AG08395 (cell line): ENCODE measurements at regions not wholly inside any gene's neighbourhood (a gene's known extent, or its start where the extent isn't known, plus 50 kb on each side); places are given as distances from the start of the nearest gene placed in this dataset.

ENCODE experiments used
- DNase-seq: peaks from one replicate; pipeline ENCODE4 v3.0.0; 2012; ENCODE audit warnings: mixed read lengths, low spot score

DNA sequence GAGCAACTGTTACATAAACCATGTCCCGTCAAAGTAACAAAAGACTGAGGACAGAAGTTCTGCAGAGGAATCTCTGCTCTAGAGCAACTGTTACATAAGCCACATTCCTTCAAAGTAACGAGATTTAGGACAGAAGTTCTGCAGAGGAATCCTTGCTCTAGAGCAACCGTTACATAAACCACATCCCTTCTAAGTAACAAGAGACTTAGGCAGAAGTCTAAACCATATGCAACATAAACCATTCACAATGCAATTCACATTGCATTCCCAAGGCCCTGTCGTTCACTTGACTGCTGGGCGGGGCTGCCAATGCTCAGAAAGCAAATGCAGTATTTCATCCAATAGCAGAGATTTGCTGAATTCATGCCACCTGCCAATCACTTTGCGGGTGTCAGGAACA, 124.4 kb upstream of the PUDP start:
- peak; percentile 35 for DNase-seq

DNA sequence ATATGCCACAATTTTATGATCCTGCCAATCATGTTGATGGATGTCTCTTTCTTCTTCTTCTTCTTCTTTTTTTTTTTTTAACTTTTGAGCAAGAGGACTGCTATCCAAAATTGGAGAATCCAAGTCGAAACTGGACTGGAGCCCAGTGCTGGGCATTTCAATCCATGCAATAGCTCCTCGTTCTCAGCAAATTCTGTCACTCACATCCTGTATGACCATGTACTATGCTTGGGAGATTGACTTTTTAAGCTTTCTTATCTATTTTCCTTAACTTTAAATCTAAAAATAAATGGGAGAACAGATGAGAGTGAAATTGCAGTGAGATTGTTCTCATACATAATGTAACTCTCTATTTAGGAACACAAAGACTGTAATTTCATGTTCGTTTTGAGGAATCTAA, 123.0 kb upstream of the PUDP start:
- no peak for DNase-seq

DNA sequence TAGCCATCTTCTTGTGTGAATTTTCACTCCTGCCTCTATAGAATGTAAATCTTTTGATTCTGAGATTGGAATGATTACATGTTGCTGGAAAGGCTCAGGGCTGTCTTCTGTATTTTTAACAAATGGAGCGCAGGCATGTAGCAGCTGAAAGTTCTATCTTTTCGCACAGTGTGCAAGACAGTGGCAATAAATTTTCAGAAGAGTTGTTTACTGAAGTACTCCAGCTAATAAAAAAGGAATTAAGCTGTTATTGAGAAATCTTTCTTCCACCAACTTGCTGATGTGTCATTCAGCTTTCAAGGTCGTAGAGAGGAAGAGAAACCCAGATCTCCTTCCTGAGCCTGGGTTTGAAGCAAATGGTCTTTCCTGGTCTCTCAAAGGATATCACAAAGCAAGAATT, 122.0 kb upstream of the PUDP start:
- peak; percentile 45 for DNase-seq

DNA sequence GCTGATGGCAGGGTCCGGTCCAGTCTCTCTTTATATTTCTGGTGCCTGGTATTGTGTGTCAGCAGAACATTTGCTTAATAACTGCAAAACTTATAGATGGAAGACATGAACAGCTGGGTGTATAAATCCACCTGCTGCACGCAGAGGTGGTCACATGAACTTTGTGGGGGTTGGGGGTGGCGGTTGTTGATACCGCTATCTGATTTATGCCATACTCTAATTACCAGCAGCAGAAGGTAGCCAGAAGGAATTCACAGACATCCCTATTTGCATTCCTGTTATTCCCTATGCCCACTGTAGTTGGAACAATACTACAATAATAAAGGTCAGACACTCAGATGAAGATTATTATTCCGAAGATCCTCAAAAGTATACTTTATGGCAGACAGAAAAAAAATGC, 121.6 kb upstream of the PUDP start:
- no peak for DNase-seq

DNA sequence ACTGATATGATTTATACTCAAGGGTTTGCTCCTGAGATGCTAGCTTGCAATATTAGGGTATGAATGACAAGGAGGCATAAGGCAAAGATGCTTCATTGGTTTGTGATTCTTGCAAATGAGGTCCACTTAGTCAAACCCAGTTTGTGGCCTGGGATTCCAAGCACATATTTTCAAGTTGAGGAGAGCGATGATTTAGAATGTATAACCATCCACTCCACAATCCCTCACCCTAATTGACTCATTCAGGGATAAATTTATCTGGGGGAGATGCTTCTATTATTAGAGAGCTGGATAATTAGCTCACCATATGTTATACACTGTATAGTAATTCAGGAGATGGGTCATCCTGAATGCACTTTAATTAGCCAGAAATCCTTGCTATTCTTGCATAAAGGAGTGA, 118.3 kb upstream of the PUDP start:
- peak; percentile 40 for DNase-seq

DNA sequence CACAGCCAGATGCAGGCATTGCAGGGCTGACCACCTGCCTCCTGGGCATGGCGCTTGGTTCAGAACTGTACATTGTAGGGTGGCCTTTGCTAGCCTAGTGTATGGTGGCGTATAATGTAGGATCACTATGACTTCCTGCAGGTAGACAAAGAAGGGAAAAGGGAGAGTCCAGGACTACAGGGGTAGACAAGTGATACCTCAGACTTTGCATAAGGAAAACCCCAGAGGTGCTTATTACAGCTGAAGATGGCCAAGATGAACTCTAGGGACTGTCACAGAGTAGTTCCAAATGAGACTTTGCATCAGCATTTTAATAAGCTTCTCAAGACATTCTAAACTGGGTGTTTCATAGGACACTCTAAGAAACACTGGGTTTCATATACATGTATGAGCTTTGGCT, 116.4 kb upstream of the PUDP start:
- no peak for DNase-seq

DNA sequence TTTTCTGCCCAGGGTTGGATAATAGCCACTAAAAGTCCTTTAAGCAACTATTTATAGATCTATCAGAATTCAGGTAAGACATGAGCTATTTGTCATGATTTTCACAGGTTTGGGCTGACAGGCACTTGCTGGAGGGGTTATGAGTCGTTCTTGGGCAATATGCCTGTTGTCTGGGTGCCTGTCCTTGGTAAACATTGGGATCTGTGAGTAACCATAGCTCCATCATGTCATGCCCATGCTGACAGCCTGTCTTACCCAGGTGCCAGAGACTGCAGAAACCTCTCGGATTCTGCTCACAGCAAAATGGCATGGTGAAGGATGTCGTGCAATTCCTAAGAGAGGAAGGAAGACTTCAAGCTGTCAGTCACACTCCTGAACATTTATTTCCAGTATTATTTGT, 116.0 kb upstream of the PUDP start:
- peak; percentile 45 for DNase-seq

DNA sequence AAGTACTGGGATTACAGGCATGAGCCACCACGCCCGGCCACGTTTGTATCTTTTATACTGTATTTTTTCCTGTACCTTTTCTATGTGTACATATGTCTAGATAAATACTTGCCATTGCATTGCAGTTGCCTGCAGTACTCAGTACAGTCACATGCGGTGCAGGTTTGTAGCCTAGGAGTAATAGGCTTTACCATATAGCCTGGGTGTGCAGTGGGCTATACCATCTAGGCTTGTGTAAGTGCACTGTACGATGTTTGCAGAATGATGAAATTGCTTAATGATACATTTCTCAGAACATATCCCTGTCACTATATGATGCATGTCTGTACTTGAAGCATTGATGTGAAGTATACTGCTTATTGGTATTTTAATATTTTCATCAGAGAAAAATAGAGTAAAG, 115.4 kb upstream of the PUDP start:
- no peak for DNase-seq

DNA sequence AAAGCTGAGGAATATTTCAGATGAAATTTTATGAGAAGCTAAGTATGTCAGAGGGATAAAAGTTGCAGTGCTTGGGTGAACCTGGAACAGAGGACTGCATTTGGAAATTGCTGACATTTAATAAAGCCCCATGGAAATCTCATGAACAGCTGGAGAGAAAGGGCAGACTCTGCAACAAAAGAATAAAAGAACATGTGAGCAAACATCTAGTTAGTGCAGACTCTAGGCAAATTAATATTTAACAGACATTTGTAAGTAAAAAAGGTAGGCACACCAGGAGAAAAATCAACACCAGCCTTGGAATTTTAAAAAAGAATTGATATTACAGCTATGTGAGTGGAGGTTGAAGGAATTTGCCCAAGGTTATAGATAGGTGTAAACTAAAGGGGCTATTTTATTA, 114.6 kb upstream of the PUDP start:
- no peak for DNase-seq

DNA sequence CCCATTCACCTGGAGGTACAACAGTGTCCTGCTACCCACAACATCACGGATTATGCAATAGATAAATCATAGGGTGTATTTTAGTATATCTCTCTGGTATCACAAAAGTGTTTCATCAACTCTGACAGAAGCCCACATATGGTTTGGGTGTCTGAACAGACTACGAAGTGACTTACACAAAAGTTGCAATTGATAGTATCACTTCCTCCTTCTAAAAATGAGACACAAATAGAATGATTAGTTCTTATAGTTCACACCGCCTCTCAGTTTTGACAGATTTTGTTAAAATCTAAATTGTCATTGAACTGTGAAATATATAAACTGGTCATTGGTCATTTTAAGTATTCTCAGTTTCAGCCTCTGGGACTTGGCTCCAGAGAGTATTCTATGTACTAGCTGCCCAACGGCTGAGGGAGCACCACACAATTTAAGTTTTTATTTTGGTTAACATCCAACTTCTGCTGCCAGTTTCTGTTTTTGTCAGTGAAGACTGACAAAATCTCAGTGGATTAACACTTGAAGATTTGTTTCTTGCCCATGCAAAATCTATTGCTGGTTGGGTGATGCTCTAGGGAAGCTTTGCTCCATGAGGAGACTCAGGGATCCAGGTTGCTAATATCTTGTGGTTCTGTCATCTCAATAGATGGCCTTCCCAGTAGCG, 113.8 kb upstream of the PUDP start:
- DNase-seq, result no peak

DNA sequence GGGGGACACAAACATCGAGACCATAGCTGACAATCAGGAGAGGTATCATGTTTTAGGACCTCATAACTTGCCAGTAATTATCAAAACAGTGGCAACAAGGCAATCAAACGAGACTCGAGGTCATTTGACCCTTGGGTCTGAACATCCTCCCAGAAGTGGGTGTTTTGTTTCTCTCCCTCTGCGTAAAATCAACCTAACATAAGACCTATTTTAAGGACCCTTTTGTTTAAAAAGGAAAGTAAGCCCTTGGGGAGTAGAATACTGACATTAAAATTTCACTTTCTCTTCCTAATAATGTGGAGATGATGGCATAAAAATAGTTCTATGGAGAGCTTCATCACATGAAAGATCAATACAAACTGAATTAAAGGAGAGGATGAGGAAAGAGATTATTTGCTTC, 106.2 kb upstream of the PUDP start:
- no peak for DNase-seq

DNA sequence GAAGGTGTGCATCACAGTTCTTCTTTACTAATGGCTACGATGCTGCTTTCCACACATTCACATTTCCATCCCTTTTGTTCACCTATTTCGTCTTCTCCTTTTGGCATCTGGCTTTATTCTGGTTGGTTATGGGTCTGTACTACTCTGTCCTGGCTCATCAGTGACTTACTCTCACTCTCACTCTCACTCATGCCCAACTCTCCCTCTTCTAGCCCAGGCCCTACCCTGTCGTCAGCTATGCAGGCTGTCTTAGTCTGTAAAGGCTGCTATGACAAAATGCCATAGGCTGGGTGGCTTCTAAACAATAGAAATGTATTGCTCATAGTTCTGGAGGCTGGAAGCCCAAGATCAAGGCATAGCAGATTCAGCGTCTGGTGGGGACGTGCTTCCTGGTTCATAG, 105.6 kb upstream of the PUDP start:
- DNase-seq, result no peak

DNA sequence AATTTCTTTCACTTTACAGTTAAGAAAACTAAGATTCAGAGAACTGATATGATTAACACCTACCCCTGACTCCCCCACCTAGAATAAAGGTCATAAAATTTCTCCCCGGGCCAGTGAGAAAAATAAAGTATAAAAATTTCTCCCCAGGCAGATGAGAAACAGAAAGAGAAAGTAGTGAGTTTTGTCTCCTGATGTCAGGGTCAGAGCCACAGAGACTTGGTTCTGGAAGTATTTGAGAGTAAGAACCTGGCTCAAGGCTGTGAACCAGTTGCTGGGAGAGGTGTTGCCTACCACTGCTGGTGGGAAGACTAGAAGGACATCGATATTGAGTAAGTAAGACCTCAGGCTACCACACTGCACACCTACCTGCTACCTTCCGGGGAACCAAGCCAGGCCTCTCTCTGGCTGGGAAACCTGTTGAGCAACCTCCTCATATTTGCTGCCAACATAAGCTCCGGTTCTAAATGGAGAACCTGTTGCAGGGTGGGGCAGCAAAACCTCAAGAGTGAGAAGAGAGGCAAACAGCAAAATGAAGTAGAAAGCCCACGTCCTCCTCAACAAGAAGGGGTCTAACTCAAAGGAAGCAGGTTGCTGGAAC, 104.2 kb upstream of the PUDP start:
- DNase-seq, result no peak

DNA sequence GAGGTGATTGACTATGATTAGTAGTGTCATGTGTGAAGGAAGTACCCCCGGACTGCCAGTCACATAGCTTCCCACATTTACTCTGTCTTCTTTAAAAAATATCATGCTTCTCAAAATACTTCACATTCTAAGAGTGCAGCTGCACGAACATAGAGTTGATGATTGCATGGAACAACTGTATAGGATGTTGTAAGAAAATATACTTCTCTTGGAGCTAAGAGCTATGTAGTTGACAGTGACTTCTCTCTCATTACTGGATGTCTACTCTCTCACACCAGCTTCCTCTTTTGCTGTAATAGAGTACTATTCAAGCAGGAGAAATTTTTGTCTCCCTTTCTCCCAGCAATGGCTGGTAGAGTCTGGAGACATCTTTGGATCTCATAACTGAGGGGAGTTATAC, 99.4 kb upstream of the PUDP start:
- no peak for DNase-seq

DNA sequence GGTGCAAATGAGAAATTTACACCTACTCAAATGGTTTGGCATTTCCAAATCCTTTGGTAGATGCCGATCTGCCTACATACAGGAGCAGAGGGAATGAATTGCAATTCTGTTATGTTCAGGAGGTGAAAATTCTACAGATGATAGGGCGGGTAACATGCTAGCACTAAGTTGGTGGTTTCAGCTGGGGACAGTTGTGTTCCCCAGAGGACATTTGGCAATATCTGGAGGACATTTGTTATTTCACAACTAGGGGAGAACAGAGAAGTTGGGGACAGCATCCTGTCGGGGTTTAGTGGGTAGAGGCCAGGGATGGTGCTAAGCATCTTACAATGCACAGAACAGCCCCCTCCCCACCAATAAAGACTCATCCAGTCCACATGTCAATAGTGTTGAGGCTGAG, 96.5 kb upstream of the PUDP start:
- DNase-seq, result no peak

DNA sequence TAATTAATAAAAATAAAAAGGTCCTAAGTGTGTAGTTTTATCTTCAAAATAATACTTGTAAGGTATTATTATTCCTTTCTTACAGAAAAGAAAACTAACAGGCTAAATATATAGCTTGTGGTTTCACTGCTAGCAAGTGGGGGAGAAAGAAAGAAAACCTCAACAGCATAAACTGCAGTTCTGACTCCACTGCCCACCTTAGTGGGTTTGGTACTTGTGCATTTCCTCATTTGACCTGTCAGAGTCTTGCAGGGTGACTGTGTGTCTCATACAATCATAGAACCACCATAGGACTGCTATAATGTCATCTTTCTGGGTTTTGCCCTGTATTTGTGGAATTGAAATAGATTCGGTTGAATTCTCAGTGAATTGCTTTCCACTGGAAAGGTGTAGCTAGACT, 94.7 kb upstream of the PUDP start:
- DNase-seq, result no peak

DNA sequence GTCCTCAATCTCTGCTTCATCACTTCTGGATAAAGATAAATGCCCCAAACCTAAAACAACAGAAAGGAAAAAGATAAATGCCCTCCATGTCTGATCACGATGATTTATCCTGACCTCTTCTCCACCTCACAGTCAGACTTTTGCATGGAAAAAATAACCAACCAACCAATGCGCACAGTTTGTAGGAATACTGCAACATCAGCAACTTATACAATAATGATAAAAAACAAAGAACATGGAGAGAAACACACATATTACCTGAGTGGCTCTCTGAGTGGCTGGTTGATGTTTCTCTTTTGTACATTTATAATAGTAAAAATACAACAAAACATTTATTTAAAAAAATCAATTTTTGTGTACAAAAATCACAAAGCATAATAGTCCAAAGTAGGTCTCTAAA, 93.0 kb upstream of the PUDP start:
- no peak for DNase-seq

DNA sequence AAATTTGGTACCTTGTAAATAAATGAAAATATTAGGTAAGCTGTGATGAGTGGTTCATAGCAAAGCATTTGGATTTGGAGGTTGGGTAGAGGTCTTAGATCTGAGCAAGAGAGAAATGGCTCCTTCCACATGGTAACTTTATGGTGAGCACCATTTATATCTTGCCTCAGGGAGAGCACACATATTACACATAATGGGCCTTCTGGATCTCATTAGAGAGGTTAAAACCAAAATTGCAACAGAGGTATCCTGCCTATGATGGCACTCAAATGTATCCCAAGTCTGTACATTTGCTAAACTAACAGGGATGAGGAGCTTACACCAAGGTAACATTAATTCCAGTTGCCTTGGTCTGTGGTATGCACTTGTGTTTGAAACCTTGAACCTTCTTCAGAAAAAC, 87.1 kb upstream of the PUDP start:
- DNase-seq, result no peak

DNA sequence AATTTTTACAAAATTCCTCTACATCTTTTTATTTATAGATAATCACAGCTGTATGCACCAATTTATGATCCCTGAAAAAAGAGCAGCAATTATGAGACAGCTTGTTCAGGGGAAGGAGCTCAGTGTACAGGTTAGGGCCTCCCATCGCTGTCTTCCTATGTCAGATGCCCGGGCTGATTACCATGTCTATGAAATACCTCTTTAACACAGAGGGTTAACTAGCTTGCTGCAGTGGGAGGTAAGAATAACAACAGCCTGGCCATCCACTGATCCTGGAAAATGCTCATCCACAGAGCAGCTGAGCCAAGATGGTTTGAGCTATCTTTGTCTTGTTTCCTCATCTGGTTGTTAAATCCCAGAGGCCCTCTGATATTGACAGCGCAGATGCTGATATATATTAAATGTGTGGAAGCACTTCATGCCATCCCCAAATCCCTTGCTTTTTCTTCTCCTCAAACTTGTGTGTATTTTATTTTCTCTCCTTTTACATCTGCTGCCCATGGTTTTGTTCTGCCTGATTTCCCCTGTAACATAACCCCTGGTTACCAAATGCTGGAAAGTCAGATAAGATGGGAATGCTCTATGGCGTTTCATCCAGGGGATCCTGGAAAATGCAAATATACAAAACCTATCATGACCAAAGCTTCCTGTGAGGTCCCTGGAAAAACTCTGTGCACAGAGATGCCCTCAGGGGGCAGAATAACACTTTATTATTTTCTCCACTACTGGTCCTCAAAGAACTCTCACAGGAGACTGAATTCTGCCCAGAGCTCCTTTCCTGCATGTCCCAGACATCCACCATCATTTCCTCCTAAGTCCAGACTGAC, 85.8 kb upstream of the PUDP start:
- DNase-seq, result peak; percentile 7

DNA sequence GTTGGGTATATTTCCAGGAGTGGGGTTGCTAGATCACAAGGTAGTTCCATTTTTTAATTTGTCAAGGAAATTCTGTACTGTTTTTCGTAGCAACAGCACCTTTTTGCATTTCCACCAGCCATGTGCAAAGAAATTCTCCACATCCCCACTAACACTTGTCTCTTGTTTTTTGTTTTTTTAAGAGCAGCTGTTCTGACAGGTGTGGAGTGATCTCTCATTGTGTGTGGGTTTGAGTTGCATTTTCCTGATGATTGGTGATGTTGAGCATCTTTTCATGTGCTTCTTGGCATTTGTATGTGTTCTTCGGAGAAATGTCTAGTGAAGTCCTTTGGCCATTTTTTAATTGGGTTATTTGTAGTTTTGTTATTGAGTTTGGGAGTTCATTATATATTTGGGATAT, 80.3 kb upstream of the PUDP start:
- no peak for DNase-seq

DNA sequence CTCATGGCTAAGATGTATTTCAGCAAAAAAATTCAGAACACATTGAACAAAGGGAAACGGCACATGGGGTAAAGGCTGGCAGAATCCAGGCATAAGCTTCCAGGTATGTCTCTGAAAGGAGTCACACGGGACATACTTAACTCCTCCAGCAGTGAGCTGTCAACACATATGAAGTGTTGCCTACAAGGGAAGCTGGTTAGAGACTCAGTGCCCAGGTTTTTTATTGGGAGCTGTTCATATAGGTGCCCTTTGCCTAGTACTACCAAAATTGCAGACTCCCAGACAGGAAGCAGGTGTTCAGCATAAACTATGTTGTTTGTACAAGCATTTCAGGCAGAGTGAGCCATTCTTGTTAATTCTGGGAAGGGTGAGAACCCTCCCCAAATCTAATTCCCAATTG, 77.4 kb upstream of the PUDP start:
- DNase-seq, result no peak

DNA sequence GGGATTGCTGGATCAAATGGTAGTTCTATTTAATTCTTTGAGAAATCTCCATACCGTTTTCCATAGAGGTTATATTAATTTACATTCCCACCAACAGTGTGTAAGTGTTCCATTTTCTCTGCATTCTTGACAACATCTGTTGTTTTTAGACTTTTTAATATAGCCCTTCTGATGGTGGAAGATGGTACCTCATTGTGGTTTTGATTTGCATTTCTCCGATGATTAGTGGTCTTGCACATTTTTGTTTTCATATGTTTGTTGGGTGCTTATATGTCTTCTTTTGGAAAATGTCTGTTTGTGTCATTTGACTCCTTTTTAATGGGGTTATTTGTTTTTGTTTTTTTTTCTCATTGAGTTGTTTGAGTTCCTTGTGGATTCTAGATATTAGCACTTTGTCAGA, 75.3 kb upstream of the PUDP start:
- DNase-seq, result no peak

DNA sequence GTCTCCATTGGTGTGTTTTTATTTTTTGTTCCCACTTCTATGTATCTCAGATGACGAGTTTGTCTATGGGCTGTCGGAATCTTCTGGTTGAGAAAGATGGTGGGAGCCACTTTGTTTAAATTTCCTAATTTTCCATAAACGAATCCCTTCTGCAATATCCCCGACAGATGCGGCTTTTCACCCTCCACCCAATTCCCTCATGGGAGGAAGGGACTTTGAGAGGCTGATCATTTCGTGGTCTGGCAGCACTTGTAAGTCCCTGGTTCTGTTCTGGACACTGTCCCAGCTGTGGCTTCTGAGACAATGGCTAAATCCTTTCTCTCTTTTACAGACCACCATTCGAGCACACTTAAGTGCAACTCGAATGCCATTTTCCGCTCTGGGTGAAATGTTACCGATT, 72.2 kb upstream of the PUDP start:
- DNase-seq, result no peak
